Activated T-cell treated with anti-CD3 and anti-CD28 coated beads, Interleukin-2, amount 50 U/mL, for 48 hours (primary cell): ENCODE measurements at regions not wholly inside any gene's neighbourhood (a gene's known extent, or its start where the extent isn't known, plus 50 kb on each side); places are given as distances from the start of the nearest gene placed in this dataset.

Experiments used
- DNase-seq, 2 experiments: peaks; one replicate each; pipeline ENCODE4 v3.0.0-alpha.2; 2020

GRCh38 chr10:10213237-10213636 is 804.4 kb upstream of the CELF2 start:
- DNase-seq: no peak

- no peak for DNase-seq
These were observed 795.3 kb upstream of the CELF2 start for GRCh38 chr10:10222304-10222841.

DNA sequence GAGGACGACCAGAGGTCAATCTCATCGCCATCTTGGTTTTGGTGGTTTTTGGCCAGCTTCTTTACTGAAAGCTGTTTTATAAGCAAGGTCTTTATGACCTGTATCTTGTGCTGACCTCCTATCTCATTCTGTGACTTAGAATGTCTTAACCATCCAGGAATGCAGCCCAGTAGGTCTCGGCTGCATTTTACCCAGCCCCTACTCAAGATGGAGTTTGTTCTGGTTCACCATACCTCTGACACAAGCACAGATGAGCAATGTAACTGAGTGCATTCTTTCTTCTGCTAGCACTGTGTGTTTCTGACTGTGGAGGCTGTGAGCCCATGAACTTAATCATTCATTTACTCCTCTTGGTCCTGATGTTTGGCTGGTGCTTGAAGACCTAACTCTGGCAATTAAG is 794.5 kb upstream of the CELF2 start:
- no peak for DNase-seq

- DNase-seq: no peak
These were observed 792.5 kb upstream of the CELF2 start for GRCh38 chr10:10225136-10225676.

DNA sequence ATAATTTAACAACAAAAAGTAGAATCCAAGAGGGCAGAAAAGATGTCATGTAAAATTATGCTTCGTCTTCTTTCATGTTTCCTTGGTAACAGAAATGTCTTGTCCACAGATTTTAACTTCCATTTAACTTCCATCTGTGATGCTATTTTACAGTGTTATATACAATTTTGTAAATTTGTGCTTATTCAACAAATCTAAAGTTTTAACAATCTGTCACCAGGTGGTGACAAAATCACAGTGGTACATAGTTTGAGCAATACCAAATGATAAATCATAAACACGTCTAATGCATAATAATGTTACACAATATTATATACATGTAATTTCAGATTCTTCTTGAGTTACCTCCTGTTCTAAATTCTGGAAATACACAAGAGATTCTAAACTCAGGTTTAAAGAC is 784.4 kb upstream of the CELF2 start:
- no peak for DNase-seq

DNA sequence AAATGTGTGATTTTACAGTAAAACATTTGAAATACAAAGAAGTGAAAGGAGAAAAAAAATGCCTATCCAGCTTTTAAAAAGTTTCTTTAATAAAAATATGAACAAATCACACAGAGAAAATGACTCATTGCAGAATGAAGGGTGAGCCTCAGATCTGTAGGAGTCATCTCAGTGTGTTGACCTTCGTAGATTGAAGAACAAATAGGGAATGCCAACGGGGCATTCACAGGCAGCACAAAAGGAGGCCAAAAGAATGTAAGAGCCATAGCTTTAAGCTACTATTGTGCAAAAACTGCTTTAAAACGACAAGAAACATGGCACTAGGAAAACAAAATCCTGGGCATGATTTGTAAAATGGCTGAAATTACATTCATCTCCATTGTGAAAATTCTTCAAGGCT is 782.7 kb upstream of the CELF2 start:
- DNase-seq: no peak

DNA sequence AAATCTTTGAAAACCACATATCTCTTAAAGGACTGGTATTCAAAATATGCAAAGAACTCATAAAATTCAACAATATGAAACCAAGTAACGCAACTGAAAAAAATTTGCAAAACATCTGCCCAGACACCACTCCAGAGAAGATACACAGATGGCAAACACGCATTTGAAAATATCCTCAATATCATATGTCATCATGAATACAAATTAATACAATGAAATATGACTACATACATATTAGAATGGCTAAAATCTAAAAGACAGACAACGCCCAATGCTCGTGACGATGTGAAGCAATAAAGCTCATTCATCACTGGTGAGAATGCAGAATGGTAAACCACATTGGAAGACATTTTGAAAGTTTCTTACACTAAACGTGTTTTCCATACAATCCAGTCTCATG is 770.1 kb upstream of the CELF2 start:
- no peak for DNase-seq

DNA sequence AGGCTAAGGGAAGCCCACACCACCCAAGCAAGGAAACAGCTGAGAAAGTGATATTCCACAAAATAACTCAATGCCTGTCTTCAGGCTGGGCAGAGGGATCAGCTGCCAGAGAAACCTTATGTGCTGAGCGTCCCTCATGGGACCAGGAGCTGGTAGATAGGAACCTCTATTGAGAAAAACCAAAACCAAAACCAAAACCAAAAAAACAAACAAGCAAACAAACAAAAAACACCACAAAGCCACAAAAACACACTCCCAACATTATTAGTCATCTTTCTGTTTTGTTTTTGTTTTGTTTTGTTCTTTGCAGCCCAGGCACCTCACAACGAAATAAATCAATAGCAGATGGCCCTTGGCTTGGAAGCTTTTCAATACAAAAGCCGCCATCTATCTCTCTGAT is 760.8 kb upstream of the CELF2 start:
- DNase-seq: no peak

DNA sequence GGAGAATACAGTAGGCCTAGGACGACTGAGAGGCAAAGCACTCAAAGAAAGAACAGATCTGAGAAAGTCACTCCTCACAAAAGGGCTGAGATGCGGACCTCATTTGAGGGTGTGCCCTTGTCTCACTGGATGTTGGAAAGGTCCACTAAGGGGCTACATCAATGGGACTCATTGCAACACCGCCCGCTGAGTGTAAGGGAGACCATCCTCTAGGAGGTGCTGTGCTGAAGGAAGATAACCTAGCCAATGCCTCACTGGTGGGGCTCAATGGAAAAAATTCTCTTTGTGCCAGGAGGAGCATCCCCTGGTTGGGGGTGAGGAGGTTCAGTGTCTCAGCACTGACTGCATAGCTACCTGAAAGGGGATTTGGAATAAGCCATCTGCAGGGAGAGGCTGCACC is 758.7 kb upstream of the CELF2 start:
- DNase-seq: no peak

DNA sequence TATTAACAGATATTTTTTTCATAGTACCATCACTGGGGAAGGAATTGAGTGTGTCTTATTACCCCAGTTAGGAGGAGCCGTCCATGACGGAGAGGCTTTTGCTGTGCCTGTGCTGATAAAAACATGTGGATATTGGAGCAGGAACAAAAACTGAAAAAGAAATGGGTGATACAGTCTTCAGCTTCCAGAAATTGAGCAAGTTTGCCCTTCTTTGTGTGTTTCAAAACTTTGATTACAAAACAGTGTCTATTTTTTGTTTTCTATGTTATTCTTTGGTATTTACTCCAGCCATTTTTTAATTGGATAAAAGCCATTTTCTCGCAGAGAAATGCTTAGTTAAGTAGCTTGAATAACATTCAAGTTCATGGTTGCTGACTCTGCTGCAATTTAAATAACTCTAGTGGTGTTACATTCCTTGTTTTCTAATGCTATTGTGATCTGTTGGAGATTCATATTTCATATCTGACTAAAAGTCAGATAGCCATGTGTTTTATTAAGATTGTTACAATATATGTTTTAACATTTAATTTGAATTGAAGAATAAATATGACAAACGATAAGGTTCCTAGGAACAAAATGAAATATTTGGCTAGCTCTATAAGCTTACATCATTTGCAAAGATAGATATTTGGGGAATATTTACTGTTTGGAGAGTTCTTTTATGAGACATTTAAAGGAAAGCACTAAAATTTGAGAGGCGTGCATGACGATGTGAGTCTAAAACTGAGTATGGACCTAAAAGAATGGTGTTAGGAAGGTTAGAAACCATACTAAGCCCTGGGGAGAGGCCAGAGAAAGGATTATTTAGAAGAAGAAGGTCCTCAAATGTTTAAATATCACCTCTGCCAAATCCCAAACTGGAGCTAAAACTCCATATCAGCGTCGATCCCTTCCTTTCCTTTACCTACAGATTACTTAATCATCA is 747.3 kb upstream of the CELF2 start:
- no peak for DNase-seq

DNA sequence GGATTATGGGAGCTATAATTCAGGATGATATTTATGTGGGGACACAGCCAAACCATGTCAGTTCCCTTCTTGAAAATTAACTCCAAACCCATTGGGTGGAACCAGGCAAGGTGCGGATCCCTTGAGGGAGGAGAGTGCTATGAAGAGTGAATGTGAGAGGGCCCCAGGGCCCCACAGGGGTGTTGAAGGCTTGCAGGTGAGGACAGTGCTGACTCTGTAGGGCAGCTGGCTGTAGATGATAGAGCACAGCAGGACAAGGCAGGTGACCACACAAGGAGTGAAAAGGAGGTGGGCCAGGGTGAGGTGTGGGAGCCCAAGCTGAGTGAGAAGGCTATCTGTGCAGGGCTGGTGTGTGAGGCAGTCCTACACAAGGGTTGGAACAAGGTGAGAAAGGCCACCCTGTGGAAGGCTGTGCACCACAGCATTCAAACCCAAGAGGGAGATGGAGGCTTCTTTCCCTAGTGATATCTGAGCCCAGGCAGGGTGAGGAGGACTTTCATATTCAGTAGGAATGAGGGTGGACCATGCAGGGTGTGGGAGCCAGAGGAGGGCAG is 746.0 kb upstream of the CELF2 start:
- no peak for DNase-seq

DNA sequence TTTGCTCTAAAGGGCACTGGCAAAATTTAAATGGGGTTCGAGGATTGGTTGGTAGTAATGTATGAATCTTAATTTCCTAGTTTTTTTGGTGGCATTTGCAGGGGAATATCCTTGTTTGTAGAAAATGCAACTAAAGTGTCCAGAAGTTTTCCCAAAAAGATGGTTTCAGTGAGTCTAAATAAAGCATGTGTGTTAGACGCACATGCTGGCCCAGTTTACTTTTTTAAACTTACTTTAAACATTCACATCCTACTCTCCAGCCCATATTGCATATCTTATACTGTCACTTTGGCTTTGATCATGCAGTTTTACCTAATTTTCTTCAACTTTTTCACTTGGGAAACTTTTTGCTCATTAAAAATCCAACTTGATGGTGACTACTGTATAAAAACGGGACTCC is 744.0 kb upstream of the CELF2 start:
- DNase-seq: no peak

GRCh38 chr10:10279906-10280305 is 737.8 kb upstream of the CELF2 start:
- DNase-seq: no peak

DNA sequence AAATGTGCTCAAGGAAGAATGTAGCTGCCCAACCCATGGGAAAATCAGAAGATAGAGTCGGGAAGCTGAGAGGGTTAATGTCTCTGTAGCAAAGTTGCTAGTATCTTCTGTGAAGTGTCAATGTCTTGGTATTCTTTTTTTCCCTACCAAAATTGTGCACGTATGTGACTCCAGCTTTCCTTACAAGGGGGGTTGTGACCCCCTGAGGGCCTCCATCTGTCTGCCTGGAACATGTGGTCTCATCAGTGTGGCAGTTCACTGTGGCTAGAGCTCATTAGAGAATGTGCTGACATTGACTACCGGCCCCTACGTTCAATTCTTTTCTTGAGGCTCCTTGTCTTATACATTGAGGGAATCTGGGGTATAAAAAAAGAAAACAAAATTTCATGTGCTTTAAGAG is 725.2 kb upstream of the CELF2 start:
- DNase-seq: no peak

- DNase-seq: no peak
These were observed 724.6 kb upstream of the CELF2 start for GRCh38 chr10:10293041-10293440.

GRCh38 chr10:10293481-10293951 is 724.2 kb upstream of the CELF2 start:
- no peak for DNase-seq

- no peak for DNase-seq
These were observed 723.3 kb upstream of the CELF2 start for GRCh38 chr10:10294184-10294880.

DNA sequence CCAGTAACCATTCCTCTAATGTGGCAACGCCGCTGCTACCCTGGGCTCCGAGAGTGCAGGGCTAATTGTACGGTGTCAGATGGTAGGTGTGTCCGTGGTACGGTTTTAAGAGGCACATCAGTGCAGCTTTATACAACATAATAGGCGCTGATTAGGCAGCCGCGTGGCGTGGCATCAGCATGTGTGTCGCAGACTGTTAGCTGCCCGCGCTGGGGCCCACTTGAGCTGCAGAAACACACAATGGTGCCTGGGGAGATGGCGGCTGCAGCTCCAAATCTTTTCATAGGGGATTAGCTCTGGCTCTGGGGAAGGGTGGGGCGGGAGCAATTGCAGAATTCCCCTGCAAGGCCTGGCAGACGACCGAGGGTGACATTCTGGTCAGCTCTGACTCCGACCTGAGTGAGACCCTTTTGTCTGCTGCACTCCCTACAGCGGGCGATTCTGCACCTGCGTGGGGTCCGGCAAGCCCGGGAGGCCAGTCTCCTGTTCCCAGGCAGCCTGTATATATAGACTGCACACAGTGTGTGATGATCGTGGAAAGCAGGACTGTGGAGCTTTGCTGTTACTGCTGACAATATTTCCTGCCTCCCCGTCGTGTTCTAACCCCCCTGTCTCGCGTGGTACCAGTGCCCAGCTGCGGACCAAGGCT is 722.7 kb upstream of the CELF2 start:
- DNase-seq: no peak

DNA sequence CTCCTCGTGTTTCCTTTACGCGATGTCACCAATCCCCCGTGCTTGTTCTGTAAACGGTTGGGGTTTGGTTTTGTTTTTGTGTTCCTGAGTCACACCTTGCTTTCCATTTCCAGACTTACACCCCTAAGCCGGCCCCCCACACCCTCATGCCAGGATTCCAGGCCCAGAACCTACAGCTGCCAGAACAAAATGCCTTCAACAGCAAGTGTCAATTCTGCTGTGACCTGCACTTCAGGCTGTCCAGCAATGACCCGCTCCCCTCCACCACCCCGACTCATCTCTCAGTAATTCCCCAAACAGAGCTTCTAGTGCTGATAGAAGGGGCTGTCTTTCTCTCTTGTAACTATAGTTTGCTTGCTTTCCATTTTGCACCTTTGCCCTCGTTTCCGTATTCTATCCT is 722.1 kb upstream of the CELF2 start:
- no peak for DNase-seq

- DNase-seq: no peak
These were observed 715.0 kb upstream of the CELF2 start for GRCh38 chr10:10302689-10303088.

DNA sequence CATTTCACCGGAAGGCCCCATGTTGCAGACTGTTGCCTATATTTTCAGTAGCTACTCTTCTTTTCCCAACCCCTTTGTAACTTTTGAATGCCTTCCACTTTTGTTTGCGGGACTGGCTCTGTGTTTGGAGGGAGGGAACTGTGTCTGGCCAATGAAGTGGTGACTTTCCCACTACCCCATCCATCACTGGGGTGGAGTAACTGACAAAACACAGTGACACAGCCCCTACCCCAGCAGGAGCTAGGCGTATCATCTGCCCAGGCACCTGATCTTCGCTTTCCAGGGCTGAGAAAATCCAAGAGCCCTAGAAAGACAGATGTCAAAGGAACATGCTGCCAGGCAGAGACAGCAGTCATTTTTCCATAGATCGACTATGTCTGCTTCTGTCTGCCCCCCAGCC is 710.6 kb upstream of the CELF2 start:
- DNase-seq: no peak

DNA sequence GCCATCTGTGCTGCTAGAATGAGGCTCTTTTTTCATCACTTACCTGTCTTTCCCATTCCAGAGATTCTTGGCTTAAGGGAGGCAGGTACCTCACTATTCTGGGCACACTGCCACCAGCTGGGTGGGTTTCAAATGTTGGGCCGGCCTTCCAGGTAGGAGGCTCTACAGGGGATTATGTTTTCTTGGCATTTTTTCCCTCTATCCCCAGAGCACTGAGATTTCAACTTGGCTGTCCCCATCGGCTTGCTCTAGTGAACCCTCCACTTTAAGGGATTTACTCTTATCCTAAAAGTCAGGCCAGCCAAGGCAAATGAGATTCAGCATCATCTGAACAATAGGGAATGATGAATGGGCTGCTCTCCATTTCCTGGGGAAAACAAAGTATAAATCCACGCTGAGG is 710.1 kb upstream of the CELF2 start:
- no peak for DNase-seq

- DNase-seq: no peak
These were observed 707.2 kb upstream of the CELF2 start for GRCh38 chr10:10310498-10310897.
